ENCODE measurements at regions not wholly inside any gene's neighbourhood (a gene's known extent, or its start where the extent isn't known, plus 50 kb on each side); places are given as distances from the start of the nearest gene placed in this dataset.

DNA sequence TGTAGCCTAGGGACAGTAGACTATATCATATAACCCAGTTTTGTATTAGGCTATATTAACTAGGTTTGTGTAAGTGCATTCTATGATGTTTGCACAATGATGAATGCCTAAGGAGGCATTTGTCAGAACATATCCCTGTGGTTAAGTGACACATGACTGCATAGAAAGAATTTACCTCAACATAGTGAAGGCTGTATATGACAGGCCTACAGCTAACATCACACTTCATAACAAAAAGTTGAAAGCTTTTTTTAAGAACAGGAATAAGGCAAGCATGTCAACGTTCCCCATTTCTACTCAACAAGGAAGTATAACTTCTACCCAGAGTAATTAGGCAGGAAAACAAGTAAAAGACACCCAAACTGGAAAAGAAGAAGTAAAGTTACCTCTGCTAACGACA is 165.9 kb upstream of the NDST4 start:
- no peak for TF ChIP-seq POLR2A (IDR thresholded peaks at IDR 0.05)
- TF ChIP-seq, protein P1, sequence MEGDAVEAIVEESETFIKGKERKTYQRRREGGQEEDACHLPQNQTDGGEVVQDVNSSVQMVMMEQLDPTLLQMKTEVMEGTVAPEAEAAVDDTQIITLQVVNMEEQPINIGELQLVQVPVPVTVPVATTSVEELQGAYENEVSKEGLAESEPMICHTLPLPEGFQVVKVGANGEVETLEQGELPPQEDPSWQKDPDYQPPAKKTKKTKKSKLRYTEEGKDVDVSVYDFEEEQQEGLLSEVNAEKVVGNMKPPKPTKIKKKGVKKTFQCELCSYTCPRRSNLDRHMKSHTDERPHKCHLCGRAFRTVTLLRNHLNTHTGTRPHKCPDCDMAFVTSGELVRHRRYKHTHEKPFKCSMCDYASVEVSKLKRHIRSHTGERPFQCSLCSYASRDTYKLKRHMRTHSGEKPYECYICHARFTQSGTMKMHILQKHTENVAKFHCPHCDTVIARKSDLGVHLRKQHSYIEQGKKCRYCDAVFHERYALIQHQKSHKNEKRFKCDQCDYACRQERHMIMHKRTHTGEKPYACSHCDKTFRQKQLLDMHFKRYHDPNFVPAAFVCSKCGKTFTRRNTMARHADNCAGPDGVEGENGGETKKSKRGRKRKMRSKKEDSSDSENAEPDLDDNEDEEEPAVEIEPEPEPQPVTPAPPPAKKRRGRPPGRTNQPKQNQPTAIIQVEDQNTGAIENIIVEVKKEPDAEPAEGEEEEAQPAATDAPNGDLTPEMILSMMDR (IDR thresholded peaks at IDR 0.05) = no peak
